NB4 (cell line): ENCODE measurements at regions not wholly inside any gene's neighbourhood (a gene's known extent, or its start where the extent isn't known, plus 50 kb on each side); places are given as distances from the start of the nearest gene placed in this dataset.
"Not testable (repeated sequence)": the region's sequence is repeated elsewhere in the genome, so short reads cannot be mapped to it uniquely, and the experiment has no call there.

Experiments used
- MYC ChIP-seq: IDR thresholded peaks from 2 replicates; pipeline ENCODE4 v1.6.1; 2011; ENCODE audit warnings: low read depth, low read length
- POLR2A ChIP-seq: IDR thresholded peaks from 2 replicates; pipeline ENCODE4 v1.6.1; 2011; ENCODE audit warnings: mild to moderate bottlenecking; ENCODE audit not compliant: insufficient read length; ENCODE audit errors: extremely low read depth
- TF ChIP-seq, protein P1 (sequence below): IDR thresholded peaks from one replicate; pipeline ENCODE4 v1.5.1; 2012; ENCODE audit warnings: low read depth, low read length

DNA sequence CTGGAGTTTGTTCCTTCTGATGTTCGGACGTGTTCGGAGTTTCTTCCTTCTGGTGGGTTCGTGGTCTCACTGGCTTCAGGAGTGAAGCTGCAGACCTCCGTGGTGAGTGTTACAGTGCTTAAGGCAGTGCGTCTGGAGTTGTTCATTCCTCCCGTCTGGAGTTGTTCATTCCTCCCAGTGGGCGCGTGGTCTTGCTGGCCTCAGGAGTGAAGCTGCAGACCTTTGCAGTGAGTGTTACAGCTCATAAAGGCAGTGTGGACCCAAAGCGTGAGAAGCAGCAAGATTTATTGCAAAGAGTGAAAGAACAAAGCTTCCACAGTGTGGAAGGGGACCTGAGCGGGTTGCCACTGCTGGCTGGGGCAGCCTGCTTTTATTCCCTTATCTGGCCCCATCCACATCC lies 63.4 kb upstream of the DDHD1 start:
- not testable (repeated sequence) for TF ChIP-seq POLR2A, MYC
- TF ChIP-seq, protein P1, sequence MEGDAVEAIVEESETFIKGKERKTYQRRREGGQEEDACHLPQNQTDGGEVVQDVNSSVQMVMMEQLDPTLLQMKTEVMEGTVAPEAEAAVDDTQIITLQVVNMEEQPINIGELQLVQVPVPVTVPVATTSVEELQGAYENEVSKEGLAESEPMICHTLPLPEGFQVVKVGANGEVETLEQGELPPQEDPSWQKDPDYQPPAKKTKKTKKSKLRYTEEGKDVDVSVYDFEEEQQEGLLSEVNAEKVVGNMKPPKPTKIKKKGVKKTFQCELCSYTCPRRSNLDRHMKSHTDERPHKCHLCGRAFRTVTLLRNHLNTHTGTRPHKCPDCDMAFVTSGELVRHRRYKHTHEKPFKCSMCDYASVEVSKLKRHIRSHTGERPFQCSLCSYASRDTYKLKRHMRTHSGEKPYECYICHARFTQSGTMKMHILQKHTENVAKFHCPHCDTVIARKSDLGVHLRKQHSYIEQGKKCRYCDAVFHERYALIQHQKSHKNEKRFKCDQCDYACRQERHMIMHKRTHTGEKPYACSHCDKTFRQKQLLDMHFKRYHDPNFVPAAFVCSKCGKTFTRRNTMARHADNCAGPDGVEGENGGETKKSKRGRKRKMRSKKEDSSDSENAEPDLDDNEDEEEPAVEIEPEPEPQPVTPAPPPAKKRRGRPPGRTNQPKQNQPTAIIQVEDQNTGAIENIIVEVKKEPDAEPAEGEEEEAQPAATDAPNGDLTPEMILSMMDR: not testable (repeated sequence)
